WTC11 (cell line): ENCODE measurements at regions not wholly inside any gene's neighbourhood (a gene's known extent, or its start where the extent isn't known, plus 50 kb on each side); places are given as distances from the start of the nearest gene placed in this dataset.

Experiments
- ATAC-seq: fragments of 200-7000 bp; cut with Tn5 transposase; 2 replicates; pipeline ENCODE4 v1.10.0; 2021; ENCODE audit warnings: mild to moderate bottlenecking, moderate library complexity
- CTCF ChIA-PET: fragments of 300-600 bp; sonication (Branson Sonifier 250); formaldehyde crosslinking; loops from one replicate; lab custom pipeline; 2021; ENCODE audit warnings: antibody characterized with exemption; lab: Charles Lee
- POLR2A ChIA-PET: fragments of 350-600 bp; sonication (Branson Sonifier 250); formaldehyde crosslinking; loops from one replicate; lab custom pipeline; 2021; ENCODE audit warnings: antibody characterized with exemption; lab: Charles Lee
- DNase-seq: peaks from one replicate; pipeline ENCODE4 v3.0.0; 2021; ENCODE audit warnings: low spot score
- H3K27ac Mint-ChIP-seq: 2 replicates; pipeline ENCODE4 v1.8.0; 2021; ENCODE audit warnings: mixed read lengths
- H3K27me3 Mint-ChIP-seq: 2 replicates; pipeline ENCODE4 v1.8.0; 2021; ENCODE audit warnings: low read depth, mild to moderate bottlenecking, moderate library complexity, mixed read lengths
- H3K36me3 Mint-ChIP-seq: 2 replicates; pipeline ENCODE4 v1.8.0; 2021; ENCODE audit warnings: mixed read lengths
- H3K4me1 Mint-ChIP-seq: 2 replicates; pipeline ENCODE4 v1.8.0; 2022; ENCODE audit warnings: mixed read lengths
- H3K4me3 Mint-ChIP-seq: 2 replicates; pipeline ENCODE4 v1.8.0; 2021; ENCODE audit warnings: mild to moderate bottlenecking, moderate library complexity, mixed read lengths
- H3K9me3 Mint-ChIP-seq: 2 replicates; pipeline ENCODE4 v1.8.0; 2021; ENCODE audit warnings: mixed read lengths
- CBFB ChIP-seq: sonication (generic); formaldehyde crosslinking; IDR thresholded peaks from 2 replicates; pipeline ENCODE4 v1.8.1; 2022; ENCODE audit warnings: mild to moderate bottlenecking, low read depth, missing genetic modification reagents
- GRHL2 ChIP-seq: fragments of 250-450 bp; sonication (Bioruptor Pico); IDR thresholded peaks from 2 replicates; pipeline ENCODE4 v1.8.0; 2022; ENCODE audit warnings: mild to moderate bottlenecking, moderate library complexity; ENCODE audit not compliant: insufficient replicate concordance, severe bottlenecking
- IRF2 ChIP-seq: sonication (generic); formaldehyde crosslinking; IDR thresholded peaks from 2 replicates; pipeline ENCODE4 v1.8.0; 2022; ENCODE audit warnings: low read depth, missing genetic modification reagents, borderline replicate concordance
- NFE2L1 ChIP-seq: sonication (generic); formaldehyde crosslinking; IDR thresholded peaks from 2 replicates; pipeline ENCODE4 v1.8.1; 2023; ENCODE audit warnings: missing genetic modification reagents
- PRRX2 ChIP-seq: fragments of 250-450 bp; sonication (Bioruptor Pico); IDR thresholded peaks from 2 replicates; pipeline ENCODE4 v1.8.0; 2021; ENCODE audit warnings: mild to moderate bottlenecking
- RELA ChIP-seq: sonication (generic); formaldehyde crosslinking; IDR thresholded peaks from 2 replicates; pipeline ENCODE4 v1.8.1; 2022; ENCODE audit warnings: missing genetic modification reagents, mild to moderate bottlenecking, borderline replicate concordance
- SMAD4 ChIP-seq: sonication (generic); formaldehyde crosslinking; IDR thresholded peaks from 2 replicates; pipeline ENCODE4 v1.8.0; 2022; ENCODE audit warnings: mild to moderate bottlenecking, missing genetic modification reagents
- ZBTB21 ChIP-seq: sonication (generic); formaldehyde crosslinking; IDR thresholded peaks from 2 replicates; pipeline ENCODE4 v1.8.1; 2023; ENCODE audit warnings: mild to moderate bottlenecking, missing genetic modification reagents, borderline replicate concordance
- TF ChIP-seq, protein P1 (sequence below): sonication (generic); formaldehyde crosslinking; IDR thresholded peaks from 2 replicates; pipeline ENCODE4 v1.8.1; 2023; ENCODE audit warnings: mild to moderate bottlenecking, missing genetic modification reagents, borderline replicate concordance
- TF ChIP-seq, protein P2 (sequence below): sonication (generic); formaldehyde crosslinking; IDR thresholded peaks from 2 replicates; pipeline ENCODE4 v1.8.0; 2022; ENCODE audit warnings: missing genetic modification reagents
- TF ChIP-seq, protein P3 (sequence below): fragments of 250-450 bp; sonication (Bioruptor Pico); IDR thresholded peaks from 2 replicates; pipeline ENCODE4 v1.9.0; 2021; ENCODE audit warnings: mild to moderate bottlenecking, borderline replicate concordance
- TF ChIP-seq, protein P4 (sequence below): sonication (generic); formaldehyde crosslinking; IDR thresholded peaks from 2 replicates; pipeline ENCODE4 v1.8.1; 2023; ENCODE audit warnings: mild to moderate bottlenecking, moderate library complexity, missing genetic modification reagents
- TF ChIP-seq, protein P5 (sequence below): sonication (generic); formaldehyde crosslinking; IDR thresholded peaks from 2 replicates; pipeline ENCODE4 v1.8.0; 2023; ENCODE audit warnings: mild to moderate bottlenecking, missing genetic modification reagents

DNA sequence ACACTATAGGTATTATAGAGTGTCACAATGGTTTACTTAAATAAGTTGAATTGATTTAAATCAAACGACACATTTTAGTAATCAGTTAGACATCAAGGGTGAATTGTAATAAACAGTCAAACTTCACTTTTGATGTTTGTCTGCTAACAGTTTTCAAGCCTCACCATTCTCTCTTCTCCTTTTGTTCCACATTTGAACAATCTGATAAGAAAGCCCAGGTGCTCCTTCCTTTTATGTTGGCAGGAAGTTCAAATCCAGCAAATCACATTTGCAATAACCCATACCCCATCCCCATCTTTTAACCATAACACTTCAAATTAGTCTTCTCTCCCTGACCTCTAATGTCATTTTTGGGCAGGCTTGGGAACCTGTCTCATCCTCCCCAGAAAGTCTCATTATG lies 63.4 kb upstream of the GC start (continued):
- TF ChIP-seq, protein P1, sequence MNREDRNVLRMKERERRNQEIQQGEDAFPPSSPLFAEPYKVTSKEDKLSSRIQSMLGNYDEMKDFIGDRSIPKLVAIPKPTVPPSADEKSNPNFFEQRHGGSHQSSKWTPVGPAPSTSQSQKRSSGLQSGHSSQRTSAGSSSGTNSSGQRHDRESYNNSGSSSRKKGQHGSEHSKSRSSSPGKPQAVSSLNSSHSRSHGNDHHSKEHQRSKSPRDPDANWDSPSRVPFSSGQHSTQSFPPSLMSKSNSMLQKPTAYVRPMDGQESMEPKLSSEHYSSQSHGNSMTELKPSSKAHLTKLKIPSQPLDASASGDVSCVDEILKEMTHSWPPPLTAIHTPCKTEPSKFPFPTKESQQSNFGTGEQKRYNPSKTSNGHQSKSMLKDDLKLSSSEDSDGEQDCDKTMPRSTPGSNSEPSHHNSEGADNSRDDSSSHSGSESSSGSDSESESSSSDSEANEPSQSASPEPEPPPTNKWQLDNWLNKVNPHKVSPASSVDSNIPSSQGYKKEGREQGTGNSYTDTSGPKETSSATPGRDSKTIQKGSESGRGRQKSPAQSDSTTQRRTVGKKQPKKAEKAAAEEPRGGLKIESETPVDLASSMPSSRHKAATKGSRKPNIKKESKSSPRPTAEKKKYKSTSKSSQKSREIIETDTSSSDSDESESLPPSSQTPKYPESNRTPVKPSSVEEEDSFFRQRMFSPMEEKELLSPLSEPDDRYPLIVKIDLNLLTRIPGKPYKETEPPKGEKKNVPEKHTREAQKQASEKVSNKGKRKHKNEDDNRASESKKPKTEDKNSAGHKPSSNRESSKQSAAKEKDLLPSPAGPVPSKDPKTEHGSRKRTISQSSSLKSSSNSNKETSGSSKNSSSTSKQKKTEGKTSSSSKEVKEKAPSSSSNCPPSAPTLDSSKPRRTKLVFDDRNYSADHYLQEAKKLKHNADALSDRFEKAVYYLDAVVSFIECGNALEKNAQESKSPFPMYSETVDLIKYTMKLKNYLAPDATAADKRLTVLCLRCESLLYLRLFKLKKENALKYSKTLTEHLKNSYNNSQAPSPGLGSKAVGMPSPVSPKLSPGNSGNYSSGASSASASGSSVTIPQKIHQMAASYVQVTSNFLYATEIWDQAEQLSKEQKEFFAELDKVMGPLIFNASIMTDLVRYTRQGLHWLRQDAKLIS (CRISPR knock-in tag), result no peak
- TF ChIP-seq, protein P2, sequence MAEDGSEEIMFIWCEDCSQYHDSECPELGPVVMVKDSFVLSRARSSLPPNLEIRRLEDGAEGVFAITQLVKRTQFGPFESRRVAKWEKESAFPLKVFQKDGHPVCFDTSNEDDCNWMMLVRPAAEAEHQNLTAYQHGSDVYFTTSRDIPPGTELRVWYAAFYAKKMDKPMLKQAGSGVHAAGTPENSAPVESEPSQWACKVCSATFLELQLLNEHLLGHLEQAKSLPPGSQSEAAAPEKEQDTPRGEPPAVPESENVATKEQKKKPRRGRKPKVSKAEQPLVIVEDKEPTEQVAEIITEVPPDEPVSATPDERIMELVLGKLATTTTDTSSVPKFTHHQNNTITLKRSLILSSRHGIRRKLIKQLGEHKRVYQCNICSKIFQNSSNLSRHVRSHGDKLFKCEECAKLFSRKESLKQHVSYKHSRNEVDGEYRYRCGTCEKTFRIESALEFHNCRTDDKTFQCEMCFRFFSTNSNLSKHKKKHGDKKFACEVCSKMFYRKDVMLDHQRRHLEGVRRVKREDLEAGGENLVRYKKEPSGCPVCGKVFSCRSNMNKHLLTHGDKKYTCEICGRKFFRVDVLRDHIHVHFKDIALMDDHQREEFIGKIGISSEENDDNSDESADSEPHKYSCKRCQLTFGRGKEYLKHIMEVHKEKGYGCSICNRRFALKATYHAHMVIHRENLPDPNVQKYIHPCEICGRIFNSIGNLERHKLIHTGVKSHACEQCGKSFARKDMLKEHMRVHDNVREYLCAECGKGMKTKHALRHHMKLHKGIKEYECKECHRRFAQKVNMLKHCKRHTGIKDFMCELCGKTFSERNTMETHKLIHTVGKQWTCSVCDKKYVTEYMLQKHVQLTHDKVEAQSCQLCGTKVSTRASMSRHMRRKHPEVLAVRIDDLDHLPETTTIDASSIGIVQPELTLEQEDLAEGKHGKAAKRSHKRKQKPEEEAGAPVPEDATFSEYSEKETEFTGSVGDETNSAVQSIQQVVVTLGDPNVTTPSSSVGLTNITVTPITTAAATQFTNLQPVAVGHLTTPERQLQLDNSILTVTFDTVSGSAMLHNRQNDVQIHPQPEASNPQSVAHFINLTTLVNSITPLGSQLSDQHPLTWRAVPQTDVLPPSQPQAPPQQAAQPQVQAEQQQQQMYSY (CRISPR knock-in tag), result no peak
- TF ChIP-seq GRHL2 (CRISPR knock-in tag), result no peak
- no peak for TF ChIP-seq SMAD4
- TF ChIP-seq RELA (CRISPR knock-in tag), result no peak
- TF ChIP-seq, all 79 proteins: peak for 0

DNA sequence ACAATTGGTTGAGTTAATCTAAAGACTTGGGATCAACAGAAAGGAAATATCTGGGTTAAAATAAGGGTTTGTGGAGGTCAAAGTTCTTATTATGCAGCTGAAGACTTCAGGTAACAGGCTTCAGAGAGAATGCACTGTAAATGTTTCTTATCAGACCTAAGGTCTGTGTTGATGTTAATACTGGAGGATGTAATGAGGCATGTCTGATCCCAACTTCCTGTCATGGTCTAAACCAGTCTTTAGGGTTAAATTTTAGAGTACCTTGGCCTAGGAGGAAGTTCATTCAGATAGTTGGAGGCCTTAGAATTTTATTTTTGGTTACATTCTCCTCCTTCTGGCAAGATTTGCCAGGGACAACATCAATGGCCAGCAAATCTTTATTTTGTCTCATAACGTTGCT lies 72.1 kb upstream of the GC start:
- ATAC-seq (no peak), DNase-seq (no peak)
- Mint-ChIP-seq H3K27me3 (no peaks in the 10 kb centered on the region), H3K4me3 (no peak overlapping the region), H3K36me3 (peaks cover 41% of the 10 kb centered on the region), H3K9me3 (peaks cover 32% of the 10 kb centered on the region), H3K4me1 (peaks cover 33% of the 10 kb centered on the region), H3K27ac (no peak overlapping the region)
- CTCF ChIA-PET, result no interaction called here
- TF ChIP-seq, protein P3, sequence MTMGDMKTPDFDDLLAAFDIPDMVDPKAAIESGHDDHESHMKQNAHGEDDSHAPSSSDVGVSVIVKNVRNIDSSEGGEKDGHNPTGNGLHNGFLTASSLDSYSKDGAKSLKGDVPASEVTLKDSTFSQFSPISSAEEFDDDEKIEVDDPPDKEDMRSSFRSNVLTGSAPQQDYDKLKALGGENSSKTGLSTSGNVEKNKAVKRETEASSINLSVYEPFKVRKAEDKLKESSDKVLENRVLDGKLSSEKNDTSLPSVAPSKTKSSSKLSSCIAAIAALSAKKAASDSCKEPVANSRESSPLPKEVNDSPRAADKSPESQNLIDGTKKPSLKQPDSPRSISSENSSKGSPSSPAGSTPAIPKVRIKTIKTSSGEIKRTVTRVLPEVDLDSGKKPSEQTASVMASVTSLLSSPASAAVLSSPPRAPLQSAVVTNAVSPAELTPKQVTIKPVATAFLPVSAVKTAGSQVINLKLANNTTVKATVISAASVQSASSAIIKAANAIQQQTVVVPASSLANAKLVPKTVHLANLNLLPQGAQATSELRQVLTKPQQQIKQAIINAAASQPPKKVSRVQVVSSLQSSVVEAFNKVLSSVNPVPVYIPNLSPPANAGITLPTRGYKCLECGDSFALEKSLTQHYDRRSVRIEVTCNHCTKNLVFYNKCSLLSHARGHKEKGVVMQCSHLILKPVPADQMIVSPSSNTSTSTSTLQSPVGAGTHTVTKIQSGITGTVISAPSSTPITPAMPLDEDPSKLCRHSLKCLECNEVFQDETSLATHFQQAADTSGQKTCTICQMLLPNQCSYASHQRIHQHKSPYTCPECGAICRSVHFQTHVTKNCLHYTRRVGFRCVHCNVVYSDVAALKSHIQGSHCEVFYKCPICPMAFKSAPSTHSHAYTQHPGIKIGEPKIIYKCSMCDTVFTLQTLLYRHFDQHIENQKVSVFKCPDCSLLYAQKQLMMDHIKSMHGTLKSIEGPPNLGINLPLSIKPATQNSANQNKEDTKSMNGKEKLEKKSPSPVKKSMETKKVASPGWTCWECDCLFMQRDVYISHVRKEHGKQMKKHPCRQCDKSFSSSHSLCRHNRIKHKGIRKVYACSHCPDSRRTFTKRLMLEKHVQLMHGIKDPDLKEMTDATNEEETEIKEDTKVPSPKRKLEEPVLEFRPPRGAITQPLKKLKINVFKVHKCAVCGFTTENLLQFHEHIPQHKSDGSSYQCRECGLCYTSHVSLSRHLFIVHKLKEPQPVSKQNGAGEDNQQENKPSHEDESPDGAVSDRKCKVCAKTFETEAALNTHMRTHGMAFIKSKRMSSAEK (CRISPR knock-in tag), result no peak
- TF ChIP-seq NFE2L1 (CRISPR knock-in tag), result no peak
- TF ChIP-seq ZBTB21, result no peak
- TF ChIP-seq, protein P4, sequence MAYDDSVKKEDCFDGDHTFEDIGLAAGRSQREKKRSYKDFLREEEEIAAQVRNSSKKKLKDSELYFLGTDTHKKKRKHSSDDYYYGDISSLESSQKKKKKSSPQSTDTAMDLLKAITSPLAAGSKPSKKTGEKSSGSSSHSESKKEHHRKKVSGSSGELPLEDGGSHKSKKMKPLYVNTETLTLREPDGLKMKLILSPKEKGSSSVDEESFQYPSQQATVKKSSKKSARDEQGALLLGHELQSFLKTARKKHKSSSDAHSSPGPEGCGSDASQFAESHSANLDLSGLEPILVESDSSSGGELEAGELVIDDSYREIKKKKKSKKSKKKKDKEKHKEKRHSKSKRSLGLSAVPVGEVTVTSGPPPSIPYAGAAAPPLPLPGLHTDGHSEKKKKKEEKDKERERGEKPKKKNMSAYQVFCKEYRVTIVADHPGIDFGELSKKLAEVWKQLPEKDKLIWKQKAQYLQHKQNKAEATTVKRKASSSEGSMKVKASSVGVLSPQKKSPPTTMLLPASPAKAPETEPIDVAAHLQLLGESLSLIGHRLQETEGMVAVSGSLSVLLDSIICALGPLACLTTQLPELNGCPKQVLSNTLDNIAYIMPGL, result no peak
- no peak for TF ChIP-seq CBFB
- no peak for TF ChIP-seq PRRX2 (CRISPR knock-in tag)
- no peak for TF ChIP-seq IRF2 (CRISPR knock-in tag)
- TF ChIP-seq GRHL2 (CRISPR knock-in tag), result no peak
- TF ChIP-seq, protein P5, sequence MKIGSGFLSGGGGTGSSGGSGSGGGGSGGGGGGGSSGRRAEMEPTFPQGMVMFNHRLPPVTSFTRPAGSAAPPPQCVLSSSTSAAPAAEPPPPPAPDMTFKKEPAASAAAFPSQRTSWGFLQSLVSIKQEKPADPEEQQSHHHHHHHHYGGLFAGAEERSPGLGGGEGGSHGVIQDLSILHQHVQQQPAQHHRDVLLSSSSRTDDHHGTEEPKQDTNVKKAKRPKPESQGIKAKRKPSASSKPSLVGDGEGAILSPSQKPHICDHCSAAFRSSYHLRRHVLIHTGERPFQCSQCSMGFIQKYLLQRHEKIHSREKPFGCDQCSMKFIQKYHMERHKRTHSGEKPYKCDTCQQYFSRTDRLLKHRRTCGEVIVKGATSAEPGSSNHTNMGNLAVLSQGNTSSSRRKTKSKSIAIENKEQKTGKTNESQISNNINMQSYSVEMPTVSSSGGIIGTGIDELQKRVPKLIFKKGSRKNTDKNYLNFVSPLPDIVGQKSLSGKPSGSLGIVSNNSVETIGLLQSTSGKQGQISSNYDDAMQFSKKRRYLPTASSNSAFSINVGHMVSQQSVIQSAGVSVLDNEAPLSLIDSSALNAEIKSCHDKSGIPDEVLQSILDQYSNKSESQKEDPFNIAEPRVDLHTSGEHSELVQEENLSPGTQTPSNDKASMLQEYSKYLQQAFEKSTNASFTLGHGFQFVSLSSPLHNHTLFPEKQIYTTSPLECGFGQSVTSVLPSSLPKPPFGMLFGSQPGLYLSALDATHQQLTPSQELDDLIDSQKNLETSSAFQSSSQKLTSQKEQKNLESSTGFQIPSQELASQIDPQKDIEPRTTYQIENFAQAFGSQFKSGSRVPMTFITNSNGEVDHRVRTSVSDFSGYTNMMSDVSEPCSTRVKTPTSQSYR (CRISPR knock-in tag), result no peak
- POLR2A ChIA-PET, result no interaction called here
